T1000 (cell line): ENCODE measurements at regions not wholly inside any gene's neighbourhood (a gene's known extent, or its start where the extent isn't known, plus 50 kb on each side); places are given as distances from the start of the nearest gene placed in this dataset.

Experiments
- DNase-seq: peaks from one replicate; lab custom pipeline; 2025; ENCODE audit warnings: mixed read lengths; lab: John Stamatoyannopoulos, UW

DNA sequence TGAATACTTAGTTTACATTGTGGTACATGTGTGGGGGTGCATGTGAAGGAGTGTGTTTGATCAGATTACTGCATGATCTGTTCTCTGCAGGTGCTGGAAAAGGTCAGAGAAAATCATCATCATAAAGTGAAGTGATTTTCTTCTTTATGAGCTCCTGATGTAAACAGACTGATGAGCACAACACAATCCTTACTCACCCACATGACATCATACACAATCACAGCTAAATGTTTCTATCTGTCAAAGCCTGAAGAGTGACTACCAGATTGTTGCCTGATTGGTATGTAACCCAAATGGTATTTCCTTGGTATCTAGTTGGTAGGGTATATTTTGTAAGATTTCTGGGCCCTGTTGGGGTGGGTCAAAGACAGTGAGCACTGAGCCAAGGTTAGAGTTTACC is 270.8 kb downstream of the FOXG1 start:
- no peak for DNase-seq

DNA sequence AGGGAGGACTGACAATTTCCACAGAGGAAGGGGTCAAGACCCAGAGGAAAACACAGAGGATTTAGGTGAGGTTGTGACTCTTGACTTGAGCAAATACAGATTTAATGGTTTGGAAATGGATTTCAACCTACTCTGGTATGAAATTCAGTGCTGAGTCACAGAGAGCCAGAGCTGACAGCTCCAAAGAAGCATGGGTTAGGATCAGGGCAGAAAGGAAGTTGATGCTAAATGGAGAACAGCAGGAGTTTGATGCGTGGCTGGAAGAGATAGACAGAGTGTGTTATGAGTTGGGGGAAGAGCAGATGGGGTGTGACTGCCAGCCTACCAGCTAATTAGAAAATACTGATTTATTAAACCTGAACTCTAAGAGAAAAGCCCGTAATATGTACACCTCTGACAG is 272.6 kb downstream of the FOXG1 start:
- no peak for DNase-seq

DNA sequence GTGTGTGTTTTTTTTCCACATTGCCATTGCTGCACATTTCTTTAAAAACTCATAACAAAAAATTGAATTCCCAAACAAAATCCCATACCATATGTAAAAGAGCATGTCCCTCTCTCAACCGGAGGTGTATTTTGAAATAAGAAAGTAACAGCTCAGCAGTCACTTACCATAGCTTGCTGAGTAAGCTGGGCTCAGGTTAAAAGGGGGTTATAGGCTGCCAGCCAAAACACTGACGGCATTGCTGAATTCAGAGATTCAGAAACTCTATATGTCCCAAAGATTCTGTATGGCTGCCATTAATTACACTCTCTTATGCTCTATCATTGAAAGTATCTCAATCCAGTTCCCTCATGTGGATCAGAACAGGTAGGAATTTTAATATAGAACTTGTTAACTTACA is 276.0 kb downstream of the FOXG1 start:
- DNase-seq: no peak

DNA sequence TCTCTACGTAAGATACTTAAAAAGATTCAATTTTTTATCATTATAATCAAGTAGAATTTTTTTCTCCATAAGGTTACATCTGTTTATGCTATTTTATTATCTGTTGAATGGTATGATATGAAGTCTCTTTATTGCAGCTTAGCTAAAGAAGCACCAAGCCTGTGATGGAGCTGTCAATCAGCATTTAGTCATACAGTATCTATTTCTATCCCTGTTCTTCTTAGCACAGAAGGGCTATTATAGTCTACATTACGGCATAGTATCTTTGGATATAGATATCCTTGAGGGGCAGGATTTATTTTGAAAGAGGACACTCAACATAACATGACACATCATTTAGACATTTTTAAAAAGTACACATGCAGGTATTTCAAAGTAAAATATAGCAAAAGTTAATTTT is 277.1 kb downstream of the FOXG1 start:
- no peak for DNase-seq

DNA sequence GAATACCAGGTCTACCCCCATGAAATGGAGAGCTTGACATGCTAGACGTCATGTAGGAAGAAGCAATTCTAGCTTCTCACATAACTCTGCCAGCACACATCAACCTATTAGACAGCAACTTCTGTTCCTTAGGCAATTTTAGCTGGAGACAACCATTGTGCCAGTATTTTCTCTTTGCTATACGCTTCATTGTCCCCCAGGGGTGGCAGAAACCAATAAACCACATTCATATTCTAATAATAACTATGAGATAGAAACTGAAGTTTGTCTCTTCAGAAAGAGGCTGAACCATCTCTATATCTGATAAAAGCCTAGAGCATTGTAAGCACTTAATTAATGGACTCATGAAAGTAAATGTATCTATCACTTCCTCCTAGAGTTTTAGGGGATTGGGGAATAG is 278.6 kb downstream of the FOXG1 start:
- DNase-seq: no peak

DNA sequence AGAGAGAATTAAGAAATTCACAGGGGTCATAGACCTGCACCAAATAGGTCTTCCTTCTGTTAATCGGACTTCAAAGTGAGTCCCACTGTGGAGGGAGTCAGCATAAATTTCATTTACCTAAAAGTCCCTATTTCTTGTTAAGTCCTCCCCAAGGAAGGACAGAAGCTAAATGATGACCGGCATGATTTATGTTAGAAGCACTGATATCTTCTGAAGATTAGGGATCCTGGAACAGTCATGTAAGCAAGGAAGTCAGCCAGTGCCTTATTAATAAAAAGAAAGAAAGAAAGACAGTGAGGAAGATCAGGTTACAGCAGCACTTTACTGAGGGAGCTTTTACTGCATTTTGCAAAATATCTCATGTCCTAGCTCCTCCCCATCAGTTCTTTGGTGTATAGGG is 287.5 kb downstream of the FOXG1 start:
- no peak for DNase-seq

DNA sequence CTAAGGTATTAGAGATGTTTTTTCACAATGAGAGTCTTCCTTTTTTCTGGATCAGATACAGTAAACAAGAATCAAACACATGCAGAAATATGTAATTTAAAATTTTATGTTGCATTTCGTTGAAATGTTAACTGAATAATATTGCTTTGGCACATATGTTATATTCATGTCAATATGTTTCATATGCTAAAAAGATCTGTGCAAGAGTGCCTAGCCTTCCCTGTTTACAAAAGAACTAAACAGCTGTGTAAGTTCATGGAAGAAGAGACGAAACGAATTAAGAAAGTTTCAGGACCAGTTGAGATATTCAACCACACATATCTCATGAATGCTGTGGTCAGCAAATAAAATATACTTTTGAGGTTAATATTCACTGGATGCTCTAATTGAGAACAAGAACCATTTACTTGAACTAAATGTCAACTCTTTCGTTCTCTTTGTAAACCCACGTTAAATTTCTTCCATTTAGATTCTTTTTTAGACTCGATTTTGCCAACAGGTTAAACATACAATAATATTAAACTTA is 289.5 kb downstream of the FOXG1 start:
- DNase-seq: no peak

DNA sequence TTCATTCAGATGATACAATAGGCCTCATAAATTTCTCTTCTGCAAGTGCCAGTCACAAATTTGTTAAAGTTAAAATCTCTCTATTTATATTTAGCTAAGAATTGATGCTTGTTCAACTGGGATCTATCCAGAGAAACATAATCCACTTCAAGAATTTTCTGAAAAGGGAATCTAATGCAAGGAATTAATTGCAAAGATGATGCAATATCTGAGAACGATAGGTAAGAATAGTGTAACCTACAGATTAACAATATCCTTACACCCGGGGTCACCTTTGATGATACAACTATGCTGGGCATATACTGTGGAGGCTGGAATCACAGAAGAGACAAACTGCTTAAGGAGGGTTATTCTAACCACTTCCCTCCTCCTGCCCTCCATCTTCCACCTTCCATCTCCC is 295.1 kb downstream of the FOXG1 start:
- no peak for DNase-seq

DNA sequence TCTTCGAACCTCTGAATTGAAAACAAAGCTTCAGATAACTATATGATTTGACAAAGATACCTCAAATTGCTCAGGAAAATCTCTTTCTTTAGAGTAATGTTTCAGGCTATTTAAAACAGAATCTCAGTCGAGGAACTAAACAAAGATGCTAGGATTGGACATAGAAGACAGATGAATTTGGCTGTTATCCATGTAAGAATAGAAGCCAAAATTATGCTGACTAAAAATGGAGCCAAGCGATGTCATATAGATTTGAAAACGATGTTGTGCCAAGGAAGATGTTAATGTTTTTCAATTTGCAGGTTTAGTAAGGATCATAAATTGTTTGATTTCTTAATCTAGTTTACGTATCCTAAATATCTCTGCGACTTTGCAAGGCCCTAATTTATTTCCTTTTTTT is 295.9 kb downstream of the FOXG1 start:
- no peak for DNase-seq

DNA sequence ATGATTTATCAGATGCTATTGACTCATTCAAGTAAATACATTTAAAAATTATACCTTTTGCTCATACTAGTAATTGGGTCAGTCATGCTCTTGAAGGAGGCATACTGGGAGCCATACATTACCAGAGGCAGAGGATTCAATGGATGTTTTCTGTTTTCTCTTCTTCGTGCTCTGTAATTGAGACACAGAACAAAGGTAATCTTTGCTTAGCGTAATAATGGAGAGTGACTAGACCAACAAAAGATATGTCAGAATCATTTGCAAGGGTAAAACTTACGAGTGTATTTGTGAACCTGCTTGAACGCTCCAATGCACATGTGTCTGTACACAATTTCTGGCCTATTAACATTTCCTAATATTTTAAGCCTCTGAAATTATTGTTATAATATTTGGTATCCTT is 296.4 kb downstream of the FOXG1 start:
- DNase-seq: no peak

DNA sequence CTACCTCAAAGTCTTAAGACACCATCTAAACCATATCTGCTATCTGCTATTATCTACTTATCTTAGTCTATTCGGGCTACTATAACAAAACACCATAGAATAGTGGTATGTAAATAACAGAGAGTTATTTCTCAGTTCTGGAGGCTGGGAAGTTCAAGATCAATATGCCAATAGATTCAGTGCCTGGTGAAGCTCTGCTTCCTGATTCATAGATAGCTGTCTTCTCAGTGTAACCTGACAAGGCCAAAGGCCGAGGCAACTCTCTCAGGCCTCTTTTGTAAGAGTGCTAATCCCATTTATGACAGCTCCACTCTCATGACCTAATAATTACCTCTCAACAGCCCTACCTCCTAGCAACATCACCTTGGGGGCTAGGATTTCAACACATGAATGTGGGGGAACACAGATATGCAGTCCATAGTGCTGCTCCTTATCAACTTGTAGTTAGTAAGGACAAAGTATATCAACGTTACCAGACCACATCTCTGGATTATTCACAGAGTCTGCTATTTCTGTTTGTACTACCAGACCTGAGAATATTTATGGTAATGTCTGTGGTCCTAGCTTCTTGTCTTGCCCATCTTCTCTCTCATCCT is 297.8 kb downstream of the FOXG1 start:
- DNase-seq: no peak

DNA sequence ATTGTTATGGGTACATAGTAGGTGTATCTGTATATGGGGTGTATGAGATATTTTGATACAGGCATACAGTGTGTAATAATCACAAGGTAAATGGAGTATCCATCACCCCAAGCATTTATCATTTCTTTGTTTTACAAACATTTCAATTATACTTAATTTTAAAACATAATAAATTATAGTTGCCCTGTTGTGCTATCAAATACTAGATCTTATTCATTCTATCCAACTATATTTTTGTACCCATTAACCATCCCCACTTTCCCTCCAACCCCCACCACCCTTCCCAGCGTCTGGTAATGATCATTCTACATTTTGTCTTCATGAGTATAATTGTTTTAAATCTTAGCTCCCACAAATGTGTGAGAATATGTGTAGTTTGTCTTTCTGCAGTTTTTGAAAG is 302.6 kb downstream of the FOXG1 start:
- DNase-seq: no peak

DNA sequence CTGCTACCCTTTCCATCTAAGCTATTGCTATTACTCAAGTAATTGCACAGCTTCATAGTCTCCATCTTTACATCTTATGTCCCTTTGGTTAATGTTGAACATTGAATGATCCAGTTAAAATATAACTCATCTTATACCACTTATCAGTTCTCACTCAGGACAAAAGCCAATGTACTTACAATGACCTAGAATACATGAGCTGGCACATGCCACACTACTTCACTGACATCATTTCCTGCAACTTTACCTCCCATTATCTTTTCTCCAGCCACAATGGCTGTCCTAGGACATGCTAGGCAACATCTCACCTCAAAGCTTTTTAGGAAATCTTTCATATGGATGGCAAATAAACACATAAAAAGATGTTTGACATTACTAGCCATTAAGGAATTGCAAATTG is 309.2 kb downstream of the FOXG1 start:
- DNase-seq: no peak

DNA sequence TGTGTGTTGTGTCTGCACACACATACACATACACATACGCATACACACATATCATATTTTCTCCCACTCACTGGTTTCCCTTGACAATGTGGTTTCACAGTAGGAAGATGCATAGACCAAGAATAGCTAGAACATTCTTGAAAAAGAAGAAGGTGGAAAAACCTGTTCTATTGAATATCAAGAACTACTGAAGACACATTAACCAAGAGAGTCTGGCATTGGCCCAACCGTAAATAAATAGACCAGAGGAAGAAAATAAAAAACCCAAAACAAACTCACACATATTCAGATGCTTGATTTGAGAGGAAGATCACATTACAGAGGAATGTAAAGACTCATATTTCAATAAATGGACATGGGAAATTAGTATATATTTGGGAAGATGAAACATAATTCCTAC is 311.3 kb downstream of the FOXG1 start:
- DNase-seq: no peak

DNA sequence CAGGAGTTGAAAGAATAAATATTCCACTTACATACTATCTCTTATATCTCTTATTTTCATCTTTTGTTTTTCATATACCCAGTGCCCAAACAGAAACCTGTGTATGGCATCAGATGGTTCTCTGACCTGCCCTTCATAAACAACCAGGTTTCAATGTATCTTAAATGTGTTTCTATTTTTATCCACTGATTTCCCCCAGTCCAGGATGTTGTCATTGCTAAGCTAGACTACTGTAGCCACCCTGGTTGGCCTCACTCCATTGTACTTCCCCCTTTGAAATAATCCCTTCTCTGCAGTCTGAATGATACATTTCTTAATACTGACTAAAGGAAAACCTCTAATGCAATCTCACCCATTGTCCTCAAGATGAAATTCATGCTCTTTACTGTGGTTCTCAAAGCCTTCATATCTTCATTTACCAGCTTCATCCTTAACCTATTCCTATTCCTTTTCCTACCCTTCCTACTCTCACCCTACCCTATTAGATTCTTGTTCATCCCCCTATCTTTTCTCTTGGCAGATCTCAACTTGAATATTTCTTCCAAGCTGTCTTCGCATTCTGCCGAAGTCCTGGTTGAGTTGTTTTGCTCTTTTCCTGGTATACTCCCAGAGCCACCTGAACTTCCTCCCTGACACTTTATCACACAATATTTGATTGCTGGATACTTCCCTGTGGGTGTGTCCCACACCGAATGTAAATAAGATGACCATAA is 312.4 kb downstream of the FOXG1 start:
- DNase-seq: no peak

DNA sequence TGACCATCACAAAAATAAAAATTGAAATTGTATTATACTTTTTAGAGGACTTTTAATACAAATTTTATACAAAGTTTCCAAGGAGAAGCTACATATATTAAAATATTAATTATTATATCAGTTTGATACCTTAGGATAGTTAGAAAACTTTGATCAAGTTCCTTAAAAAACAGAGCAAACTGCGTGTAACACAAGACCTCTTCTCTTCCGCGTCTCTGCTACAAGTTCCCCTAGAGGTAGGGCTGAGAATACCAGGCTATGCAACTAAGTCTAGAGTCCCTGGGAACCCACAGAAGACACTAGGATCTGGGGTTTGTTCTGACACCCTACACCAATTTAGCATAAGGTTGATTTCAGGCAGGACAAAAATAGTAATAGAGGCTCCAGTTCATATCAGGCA is 319.0 kb downstream of the FOXG1 start:
- no peak for DNase-seq

DNA sequence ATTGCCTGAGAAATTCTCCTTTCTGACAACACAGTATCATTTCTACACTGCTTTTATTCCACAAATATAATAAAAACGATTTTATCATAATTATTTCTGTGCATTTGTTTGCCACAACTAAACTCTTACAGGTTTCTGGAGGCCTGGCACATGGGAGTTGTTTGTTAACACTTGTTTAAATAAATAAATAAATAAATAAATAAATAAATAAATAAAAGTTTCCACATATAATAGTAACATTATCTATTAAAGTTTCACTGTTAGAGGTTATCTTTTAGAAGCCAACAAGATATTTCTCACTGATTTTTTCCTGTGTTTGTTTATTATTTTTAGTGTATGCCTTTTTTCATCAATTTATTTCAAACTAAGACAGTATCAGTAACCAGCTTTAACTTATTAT is 323.3 kb downstream of the FOXG1 start:
- no peak for DNase-seq

DNA sequence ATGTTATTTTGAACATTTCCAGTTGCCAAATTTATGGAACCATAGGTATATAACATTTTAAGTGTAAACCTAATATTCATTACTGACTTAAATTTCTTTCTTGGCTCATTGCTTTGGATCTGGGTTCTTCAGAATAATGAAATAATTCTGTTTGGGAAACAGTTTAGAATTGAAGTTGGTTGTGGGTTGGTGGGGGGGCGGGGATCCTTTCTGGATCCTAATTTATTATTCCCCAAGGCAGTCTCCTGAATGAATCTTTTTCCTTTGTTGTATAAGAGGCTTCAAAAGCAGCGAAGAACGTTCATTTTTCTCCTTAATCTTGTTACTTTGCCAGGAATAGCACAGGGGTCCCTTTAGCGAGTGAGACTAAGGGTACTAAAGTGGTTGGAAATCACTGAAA is 325.5 kb downstream of the FOXG1 start:
- no peak for DNase-seq

DNA sequence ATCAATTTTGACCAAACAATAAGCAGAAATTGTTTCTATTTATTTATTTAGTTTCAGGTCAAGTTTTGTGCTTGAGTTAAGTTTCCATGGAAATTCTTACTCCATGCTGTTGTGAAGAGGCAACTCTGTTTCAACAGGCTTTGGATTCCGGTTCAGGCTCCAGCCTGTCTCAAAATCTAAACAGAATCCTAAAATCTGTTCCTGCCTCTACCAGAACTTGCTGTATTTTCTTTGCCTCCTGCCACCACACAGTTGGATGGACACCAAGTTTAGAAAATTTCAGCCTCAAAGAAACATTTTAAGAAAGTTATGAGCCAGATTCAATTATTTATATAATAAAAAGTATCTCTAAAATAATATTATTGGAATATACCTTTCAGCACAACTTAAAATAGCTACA is 330.9 kb downstream of the FOXG1 start:
- DNase-seq: no peak

DNA sequence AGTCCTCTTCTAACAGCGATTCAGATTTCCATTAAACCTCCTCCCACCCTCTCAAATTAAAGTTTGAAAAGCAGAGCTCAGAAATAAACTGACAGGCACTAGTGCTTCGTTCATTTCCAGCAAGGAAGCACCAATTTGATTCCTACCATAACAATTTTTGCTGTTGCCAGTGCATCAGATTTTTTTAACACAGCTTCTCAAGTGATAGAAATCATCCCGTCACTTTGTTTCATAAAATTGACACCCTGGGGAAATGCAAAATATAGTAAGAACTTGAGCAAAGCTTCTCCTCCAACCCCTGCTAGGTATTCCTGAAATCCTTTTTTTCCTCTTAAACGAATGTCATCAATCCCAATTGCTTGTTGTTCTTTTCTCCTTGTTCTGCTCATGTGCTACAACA is 332.1 kb downstream of the FOXG1 start:
- no peak for DNase-seq

DNA sequence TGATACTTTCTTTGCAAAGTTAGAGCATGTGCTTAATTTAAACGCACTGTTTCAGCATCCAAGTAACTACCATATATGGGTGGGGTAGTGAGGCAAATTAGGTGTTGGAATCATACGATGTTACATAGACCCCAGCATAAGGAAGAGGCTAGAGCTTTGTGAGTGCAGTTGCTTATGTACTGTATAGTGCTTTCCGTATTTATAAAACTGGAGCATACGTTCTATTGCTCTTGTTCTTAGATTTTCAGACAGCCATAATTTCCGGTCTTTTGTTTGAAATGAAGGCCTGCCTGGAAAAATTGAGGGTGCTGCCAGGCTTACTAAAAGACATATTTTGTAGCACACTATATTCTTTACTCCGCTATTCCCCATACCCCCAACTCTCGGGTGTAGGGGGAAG is 335.7 kb downstream of the FOXG1 start:
- DNase-seq: no peak

DNA sequence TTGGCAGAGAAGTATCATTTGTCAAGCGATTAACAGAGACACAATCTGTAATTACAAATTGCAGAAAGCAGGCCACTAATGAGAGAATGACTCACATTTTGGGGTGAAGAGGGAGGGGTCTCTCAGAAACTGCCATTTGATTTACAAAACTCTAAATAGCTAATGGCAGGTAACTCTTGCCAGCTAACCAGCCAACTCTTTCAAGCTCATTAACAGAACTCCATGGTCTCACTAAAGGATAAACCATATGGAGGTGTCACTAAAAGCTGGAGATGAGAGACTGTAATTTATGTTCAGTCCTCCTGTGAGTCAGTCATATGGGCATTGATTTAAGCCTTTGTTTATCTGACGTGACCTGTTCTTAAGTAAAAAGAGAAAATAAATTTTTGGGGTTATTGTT is 336.4 kb downstream of the FOXG1 start:
- DNase-seq: no peak

DNA sequence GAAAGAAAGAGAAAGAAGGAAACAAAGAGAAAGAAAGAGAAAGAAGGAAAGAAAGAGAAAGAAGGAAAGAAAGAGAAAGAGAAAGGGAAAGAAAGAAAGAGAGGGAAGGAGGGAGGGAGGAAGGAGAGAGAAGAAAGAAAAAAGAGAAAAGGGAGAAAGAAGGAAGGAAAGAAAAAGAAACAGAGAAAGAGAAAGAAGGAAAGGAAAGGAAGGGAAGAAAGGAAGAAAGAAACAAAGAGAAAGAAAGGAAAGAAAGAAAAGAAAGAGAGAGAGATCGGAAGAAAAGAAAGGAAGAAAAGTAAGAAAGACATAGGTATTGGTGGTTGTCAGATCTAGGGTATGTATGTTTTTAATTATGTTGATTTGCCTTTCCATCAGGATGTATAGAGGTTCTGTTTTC is 342.3 kb downstream of the FOXG1 start:
- DNase-seq: no peak

DNA sequence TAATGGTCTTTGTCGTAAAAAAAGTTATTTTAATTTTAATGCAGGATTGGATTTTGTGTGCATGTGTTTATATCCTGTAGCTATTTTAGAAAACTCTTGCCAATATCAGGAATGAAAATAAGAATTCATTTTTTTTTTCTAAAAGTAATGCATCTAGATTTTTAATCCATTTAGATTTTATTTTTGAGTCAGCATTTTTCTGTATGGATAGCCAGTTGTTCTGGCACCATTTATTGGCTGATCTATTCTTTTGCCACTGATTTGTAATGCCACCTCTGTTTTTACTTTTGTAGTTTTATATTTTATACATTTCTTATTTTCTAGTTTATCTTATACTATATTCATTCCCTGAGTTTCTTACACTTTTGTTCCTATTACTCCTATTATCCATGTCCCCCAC is 343.0 kb downstream of the FOXG1 start:
- no peak for DNase-seq
